Amniotic epithelial cell (primary cell): ENCODE measurements at regions not wholly inside any gene's neighbourhood (a gene's known extent, or its start where the extent isn't known, plus 50 kb on each side); places are given as distances from the start of the nearest gene placed in this dataset.

Experiments
- DNase-seq: peaks from one replicate; pipeline ENCODE4 v3.0.0-alpha.2; 2010; ENCODE audit warnings: low read depth

- no peak for DNase-seq
These were observed 267.9 kb upstream of the NPSR1 start for GRCh38 chr7:34390103-34390502.

DNA sequence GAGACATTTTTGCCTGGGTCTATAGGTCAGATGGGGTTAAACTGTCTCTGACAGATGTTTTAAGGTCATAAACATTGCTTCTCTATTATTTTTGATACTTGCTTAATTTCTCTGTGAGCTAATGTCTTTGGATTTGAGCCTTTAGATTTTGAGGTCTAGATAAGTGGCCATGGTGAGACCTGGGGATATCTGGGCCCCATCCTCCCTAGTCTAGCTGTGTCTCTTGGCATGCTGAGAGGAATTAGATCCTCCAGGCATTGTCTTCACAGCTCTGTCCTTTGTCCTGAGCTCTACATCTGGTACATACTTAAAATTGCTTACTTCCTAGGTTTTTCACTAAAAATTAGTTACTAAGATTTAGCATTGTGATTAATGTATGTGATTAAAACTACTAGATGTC lies 265.0 kb upstream of the NPSR1 start:
- no peak for DNase-seq

DNA sequence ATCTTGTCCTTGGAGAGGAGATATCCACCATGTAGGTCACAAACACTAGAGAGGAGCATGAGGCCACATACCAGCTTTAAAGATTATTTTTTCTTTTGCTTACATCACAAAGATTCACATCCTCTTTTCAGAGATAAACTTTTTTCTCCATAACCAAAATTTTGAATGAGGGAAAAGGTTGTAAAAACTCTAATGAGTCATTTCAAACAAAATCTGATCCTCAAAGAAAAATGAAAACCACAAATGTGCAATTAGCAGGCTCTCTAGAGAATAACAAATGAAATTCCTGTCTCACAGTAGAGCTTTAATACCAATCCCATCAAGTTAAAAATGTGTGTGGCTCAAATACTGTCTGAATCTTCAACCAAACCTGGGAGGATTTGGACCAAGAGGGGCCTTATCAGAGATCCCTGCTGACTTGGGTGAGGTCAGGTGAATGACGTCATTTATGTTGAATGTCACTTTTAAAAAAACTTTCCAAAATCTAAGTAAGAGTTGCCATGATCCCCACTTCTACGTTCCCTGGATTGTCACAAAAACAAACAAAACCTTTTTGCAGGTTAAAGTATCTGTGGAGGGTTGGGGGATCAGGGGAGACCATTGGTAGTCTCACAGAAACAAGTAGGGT lies 261.5 kb upstream of the NPSR1 start:
- DNase-seq = peak; percentile 1

DNA sequence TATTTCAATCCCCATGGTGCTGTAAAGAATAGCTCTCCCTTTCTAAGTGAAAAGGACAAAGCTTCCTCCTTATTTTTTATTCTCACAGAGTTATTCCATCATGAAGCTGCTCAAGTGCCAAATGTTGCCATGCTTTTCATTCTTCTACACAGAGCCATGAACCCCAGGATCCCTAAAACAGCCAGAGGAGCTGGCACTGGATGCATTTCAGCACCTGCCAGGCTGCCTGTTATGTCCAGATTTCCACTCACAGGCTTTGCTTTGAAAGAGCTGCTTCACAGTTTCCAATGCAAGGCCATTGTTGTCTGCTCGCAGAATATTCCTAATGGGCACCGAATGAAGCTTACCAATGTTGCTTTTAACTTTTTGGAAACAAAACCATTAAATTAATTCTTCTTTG lies 256.2 kb upstream of the NPSR1 start:
- DNase-seq = no peak

- no peak for DNase-seq
These were observed 251.0 kb upstream of the NPSR1 start for GRCh38 chr7:34406848-34407530.

DNA sequence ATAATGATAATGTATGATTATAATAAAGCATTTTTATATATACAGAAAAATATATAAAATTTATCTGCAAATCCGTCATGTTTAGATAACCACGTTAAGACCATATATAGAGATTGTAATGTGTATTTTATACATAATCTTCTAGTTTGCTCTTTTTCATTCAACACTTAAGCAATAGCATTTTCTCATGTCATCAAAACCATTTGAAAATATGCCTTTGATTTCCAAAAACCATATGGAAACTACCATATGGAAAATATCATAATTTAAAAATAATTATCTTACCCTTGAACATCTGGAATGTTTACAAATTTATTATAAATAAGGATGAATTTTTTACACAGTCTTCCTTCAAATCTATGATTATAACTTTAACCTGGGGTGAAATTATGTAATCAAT lies 250.4 kb upstream of the NPSR1 start:
- no peak for DNase-seq

GRCh38 chr7:34417781-34418180 lies 240.2 kb upstream of the NPSR1 start:
- no peak for DNase-seq

DNA sequence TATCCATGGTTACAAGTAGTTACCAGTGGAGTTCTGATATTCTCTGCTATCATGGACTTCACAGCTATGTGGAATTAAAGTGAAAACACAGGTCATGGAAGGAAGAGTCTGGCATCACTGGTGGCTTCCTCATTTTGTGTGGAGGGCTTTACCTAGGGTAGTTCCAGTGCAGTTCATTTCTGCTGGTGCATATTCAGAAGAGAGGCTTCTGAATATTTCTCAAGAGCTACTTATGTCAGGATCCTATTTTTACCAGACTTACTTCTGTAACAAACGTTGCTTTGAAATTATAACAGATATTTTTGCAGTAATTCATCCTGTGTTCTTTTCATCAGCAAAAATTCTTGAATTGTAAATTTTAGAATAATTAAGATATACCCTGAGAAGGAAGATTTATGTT lies 236.5 kb upstream of the NPSR1 start:
- DNase-seq = no peak

- no peak for DNase-seq
These were observed 232.8 kb upstream of the NPSR1 start for GRCh38 chr7:34425194-34425593.

DNA sequence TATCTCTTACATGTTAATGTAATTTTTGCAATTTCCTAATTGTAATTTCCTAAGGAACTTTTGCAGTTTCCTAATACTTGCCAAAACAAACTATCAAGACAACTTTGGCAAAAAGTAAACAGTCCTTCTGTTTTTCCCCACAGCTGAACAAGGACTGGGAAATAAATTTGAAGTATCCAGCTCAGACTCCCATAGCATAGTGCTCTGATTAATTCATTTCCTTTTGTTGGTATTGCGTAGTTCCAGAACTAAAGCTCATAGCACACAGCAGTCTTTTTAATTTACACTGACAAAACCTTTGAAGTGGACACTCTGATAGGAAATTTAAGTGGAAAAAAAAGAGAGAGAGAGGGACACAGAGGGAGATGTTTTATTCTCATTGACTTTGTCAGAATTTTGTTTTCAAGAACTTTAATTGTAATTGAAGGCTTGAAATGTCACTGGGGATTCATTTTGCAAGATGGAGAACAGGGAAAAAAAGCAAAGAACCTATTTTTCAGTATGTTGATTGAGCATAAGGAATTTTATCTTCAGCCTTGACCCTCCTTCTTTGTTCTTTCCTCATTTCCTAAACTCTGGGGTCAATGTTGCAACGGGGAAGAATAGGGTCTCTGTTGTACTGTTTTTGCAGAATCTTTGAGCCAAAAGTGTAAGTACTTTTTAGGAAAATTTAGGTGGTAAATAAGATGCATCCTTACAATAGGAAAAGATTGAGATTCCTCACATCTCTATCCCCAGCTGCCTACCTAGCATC lies 232.2 kb upstream of the NPSR1 start:
- peak; percentile 6 for DNase-seq

DNA sequence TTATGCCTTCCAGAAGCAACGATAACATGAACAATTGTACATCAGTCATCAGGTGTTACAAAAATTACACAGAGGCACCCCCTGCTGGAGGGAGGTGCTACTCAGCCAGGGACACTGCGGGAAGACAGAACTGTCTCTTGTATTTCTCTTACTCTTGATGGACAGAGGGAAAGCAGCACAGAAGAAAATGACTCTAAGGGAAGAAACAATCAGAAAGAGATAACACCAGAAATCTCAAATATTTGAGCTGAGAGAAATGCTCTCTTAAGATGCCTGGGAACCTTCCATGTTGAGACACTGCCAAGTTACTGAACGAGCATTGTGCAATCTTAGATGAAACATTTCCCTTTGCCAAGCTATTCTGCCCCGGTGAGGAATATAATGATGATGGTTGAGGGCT lies 227.6 kb upstream of the NPSR1 start:
- peak; percentile 96 for DNase-seq

- DNase-seq = no peak
These were observed 219.6 kb upstream of the NPSR1 start for GRCh38 chr7:34438436-34438835.

GRCh38 chr7:34445653-34446052 lies 212.4 kb upstream of the NPSR1 start:
- peak; percentile 79 for DNase-seq

DNA sequence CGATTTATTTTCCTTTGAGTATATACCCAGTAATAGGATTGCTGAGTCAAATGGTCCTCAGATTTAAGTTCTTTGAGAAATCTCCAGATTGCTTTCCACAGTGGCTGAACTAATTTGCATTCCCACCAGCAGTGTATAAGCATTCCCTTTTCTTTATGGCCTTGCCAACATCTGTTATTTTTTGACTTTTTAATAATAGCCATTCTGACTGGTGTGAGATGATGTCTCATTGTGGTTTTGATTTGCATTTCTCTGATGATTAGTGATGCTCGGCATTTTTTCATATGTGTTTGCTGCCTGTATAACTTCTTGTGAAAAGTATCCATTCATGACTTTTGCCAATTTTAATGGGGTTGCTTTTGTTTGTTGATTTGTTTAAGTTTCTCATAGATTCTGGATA lies 209.5 kb upstream of the NPSR1 start:
- peak; percentile 8 for DNase-seq

- no peak for DNase-seq
These were observed 208.3 kb upstream of the NPSR1 start for GRCh38 chr7:34449765-34450164.

DNA sequence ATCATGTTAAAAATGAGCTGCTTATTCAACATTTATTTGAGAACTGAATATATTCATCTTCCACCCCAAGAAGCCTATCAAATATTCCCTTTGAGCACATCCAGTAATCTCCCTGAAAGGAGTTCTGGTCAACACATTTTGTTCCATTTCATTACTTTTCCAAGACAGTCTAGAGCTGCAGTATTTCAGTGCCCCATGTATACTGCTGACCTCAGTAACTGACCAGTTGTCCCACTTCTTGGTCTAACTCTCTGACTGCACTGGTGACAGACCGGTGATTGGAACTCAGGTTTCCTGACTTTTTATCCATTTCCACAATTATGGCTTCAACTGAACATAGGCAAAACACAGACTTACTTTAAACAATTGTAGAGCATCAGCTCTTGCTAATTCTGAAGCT lies 206.8 kb upstream of the NPSR1 start:
- DNase-seq = no peak

GRCh38 chr7:34451923-34452322 lies 206.1 kb upstream of the NPSR1 start:
- peak; percentile 91 for DNase-seq

GRCh38 chr7:34452363-34452762 lies 205.7 kb upstream of the NPSR1 start:
- no peak for DNase-seq

DNA sequence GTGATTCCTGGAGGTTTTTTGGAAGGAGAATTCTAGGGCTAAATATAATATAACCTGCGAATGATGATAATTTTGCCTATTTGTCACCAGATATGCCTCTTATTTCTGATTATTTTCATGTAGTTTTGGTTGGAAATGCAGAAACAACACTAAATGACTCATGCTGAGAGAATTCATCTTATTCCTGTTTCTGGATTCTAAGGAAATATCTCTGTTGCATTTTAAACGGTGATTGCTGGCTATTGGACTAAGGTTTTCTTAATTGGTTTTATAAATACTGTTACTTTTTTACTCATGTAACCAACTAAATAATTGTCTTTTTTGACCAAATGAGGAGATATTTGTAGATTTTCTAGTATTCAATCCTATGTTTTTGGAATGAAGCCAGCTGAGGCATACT lies 204.9 kb upstream of the NPSR1 start:
- peak; percentile 51 for DNase-seq

DNA sequence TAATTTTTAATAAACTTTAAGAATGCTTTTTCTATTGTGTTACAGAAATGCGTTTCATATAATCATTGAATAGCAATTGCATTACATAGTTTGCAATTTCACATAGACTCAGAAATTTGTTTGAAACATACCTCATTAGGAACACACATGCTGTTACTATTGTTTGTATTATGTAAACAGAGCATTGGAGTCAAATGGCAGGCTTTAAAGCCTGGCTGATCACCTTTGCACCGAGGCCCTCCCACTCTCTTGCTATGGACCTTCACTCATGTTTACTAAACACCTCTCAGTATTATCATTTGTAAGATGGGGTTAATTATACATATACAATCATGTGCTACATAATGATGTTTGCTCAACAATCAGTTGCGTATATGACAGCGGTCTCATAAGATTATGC lies 203.6 kb upstream of the NPSR1 start:
- DNase-seq = no peak

- DNase-seq = no peak
These were observed 200.7 kb upstream of the NPSR1 start for GRCh38 chr7:34457329-34457728.

- no peak for DNase-seq
These were observed 194.2 kb upstream of the NPSR1 start for GRCh38 chr7:34463830-34464229.

- no peak for DNase-seq
These were observed 186.2 kb upstream of the NPSR1 start for GRCh38 chr7:34471844-34472243.
